Mammary epithelial cell (primary cell): ENCODE measurements at regions not wholly inside any gene's neighbourhood (a gene's known extent, or its start where the extent isn't known, plus 50 kb on each side); places are given as distances from the start of the nearest gene placed in this dataset.

Experiments used
- EZH2 ChIP-seq: IDR thresholded peaks from 2 replicates; pipeline ENCODE4 v1.6.1; 2012; ENCODE audit warnings: low read length, inconsistent platforms, borderline replicate concordance
- TF ChIP-seq, protein P1 (sequence below), 2 donors: IDR thresholded peaks in 1 of 2; conservative IDR thresholded peaks in 1 of 2; 2 replicates each; pipeline ENCODE4 v1.5.1; 2011 to 2012; ENCODE audit warnings: inconsistent platforms in 2 of 2, low read length in 2 of 2, mild to moderate bottlenecking in 2 of 2, control low read depth in 1 of 2, low read depth in 1 of 2; ENCODE audit not compliant: insufficient read depth in 1 of 2; ENCODE audit errors: extremely low read depth in 1 of 2

DNA sequence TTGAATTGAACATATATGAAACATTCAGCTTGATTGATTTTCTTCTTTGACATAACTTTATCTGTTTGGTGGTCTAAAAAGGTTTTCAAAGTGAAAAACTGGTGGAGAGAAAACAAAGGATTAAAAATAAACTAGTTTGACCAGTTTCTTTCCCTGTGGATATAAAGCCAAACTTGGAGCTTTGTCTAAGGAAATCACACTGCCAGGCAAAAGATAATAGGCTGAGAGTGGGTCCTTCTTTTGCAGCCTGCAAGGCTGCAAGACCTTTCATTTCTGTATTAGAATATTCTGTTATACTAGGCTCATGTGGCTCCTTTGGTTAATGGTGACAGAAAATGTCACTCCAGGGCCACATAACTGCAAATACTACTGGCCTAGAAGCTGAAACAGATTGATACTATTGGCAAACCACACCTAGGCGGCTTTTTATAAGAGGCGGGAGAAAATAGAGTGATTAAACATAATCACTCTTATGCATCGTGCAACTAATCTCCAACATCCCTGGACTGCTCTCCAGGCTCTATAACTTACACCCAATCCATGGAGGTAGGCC, 129.1 kb upstream of the ZNF462 start:
- TF ChIP-seq, protein P1, sequence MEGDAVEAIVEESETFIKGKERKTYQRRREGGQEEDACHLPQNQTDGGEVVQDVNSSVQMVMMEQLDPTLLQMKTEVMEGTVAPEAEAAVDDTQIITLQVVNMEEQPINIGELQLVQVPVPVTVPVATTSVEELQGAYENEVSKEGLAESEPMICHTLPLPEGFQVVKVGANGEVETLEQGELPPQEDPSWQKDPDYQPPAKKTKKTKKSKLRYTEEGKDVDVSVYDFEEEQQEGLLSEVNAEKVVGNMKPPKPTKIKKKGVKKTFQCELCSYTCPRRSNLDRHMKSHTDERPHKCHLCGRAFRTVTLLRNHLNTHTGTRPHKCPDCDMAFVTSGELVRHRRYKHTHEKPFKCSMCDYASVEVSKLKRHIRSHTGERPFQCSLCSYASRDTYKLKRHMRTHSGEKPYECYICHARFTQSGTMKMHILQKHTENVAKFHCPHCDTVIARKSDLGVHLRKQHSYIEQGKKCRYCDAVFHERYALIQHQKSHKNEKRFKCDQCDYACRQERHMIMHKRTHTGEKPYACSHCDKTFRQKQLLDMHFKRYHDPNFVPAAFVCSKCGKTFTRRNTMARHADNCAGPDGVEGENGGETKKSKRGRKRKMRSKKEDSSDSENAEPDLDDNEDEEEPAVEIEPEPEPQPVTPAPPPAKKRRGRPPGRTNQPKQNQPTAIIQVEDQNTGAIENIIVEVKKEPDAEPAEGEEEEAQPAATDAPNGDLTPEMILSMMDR (conservative IDR thresholded peaks at IDR 0.05 in 1 of 2, IDR thresholded peaks at IDR 0.05 in 1 of 2; ENCODE audit: extremely low read depth in 1 of 2, insufficient read depth in 1 of 2, low read depth in 1 of 2, low read length in 2 of 2), result no peak
- TF ChIP-seq EZH2, result no peak
